Liver (tissue), 8 donors: ENCODE measurements at regions not wholly inside any gene's neighbourhood (a gene's known extent, or its start where the extent isn't known, plus 50 kb on each side); places are given as distances from the start of the nearest gene placed in this dataset.

Experiments
- DNase-seq: peaks from one replicate; pipeline ENCODE4 v3.0.0-alpha.2; 2017; ENCODE audit warnings: low spot score
- H3K27ac ChIP-seq, 2 donors: one replicate each; pipeline ENCODE4 v1.7.0; 2013; ENCODE audit warnings: inconsistent platforms in 2 of 2, low read length in 2 of 2, control low read depth in 1 of 2, low read depth in 1 of 2, mild to moderate bottlenecking in 1 of 2
- H3K27me3 ChIP-seq, 4 donors: one replicate each; pipeline versions ENCODE4 v1.6.1 to v1.7.0; 2013; ENCODE audit warnings: low read length in 3 of 4, inconsistent platforms in 1 of 4, mild to moderate bottlenecking in 1 of 4, moderate library complexity in 1 of 4; ENCODE audit not compliant: control insufficient read depth in 4 of 4, insufficient read depth in 4 of 4
- H3K36me3 ChIP-seq, 4 donors: one replicate each; pipeline versions ENCODE4 v1.6.1 to v1.7.0; 2013; ENCODE audit warnings: low read length in 3 of 4, mild to moderate bottlenecking in 3 of 4, low read depth in 1 of 4, moderate library complexity in 1 of 4; ENCODE audit not compliant: control insufficient read depth in 4 of 4, insufficient read depth in 3 of 4
- H3K4me1 ChIP-seq, 4 donors: one replicate each; pipeline versions ENCODE4 v1.6.1 to v1.7.0; 2013; ENCODE audit warnings: low read length in 3 of 4, mild to moderate bottlenecking in 3 of 4, moderate library complexity in 1 of 4; ENCODE audit not compliant: control insufficient read depth in 4 of 4, insufficient read depth in 4 of 4
- H3K4me3 ChIP-seq, 3 donors: one replicate each; pipeline versions ENCODE4 v1.6.1 to v1.7.0; 2013; ENCODE audit warnings: low read length in 3 of 3, control low read depth in 1 of 3, low read depth in 1 of 3, mild to moderate bottlenecking in 1 of 3
- H3K9ac ChIP-seq, 2 donors: one replicate each; pipeline ENCODE4 v1.7.0; 2013; ENCODE audit warnings: low read length in 2 of 2, mild to moderate bottlenecking in 2 of 2, moderate library complexity in 2 of 2, control low read depth in 1 of 2, low read depth in 1 of 2
- H3K9me3 ChIP-seq, 4 donors: one replicate each; pipeline versions ENCODE4 v1.6.1 to v1.7.0; 2013; ENCODE audit warnings: low read length in 3 of 4; ENCODE audit not compliant: control insufficient read depth in 4 of 4
- EGR1 ChIP-seq, 2 donors: IDR thresholded peaks; 2 replicates each; pipeline ENCODE4 v1.6.1; 2016 to 2018; ENCODE audit warnings: antibody characterized with exemption in 2 of 2, low read depth in 2 of 2
- FOXA1 ChIP-seq: IDR thresholded peaks from 2 replicates; pipeline ENCODE4 v1.6.1; 2016; ENCODE audit warnings: antibody characterized with exemption
- FOXA2 ChIP-seq: IDR thresholded peaks from 2 replicates; pipeline ENCODE4 v1.6.1; 2016; ENCODE audit warnings: antibody characterized with exemption
- GABPA ChIP-seq, 2 donors: IDR thresholded peaks in 1 of 2; conservative IDR thresholded peaks in 1 of 2; 2 replicates each; pipeline ENCODE4 v1.6.1; 2016; ENCODE audit warnings: antibody characterized with exemption in 2 of 2, mild to moderate bottlenecking in 1 of 2, moderate library complexity in 1 of 2
- HNF4A ChIP-seq, 2 donors: conservative IDR thresholded peaks; 2 replicates each; pipeline ENCODE4 v1.6.1; 2016; ENCODE audit warnings: antibody characterized with exemption in 2 of 2, mild to moderate bottlenecking in 2 of 2
- HNF4G ChIP-seq: IDR thresholded peaks from 2 replicates; pipeline ENCODE4 v1.6.1; 2016; ENCODE audit warnings: antibody characterized with exemption
- JUND ChIP-seq, 2 donors: IDR thresholded peaks; 2 replicates each; pipeline ENCODE4 v1.6.1; 2016; ENCODE audit warnings: antibody characterized with exemption in 2 of 2
- NR2F2 ChIP-seq: IDR thresholded peaks from 2 replicates; pipeline ENCODE4 v1.6.1; 2016; ENCODE audit warnings: antibody characterized with exemption
- RAD21 ChIP-seq, 2 donors: IDR thresholded peaks; 2 replicates each; pipeline ENCODE4 v1.6.1; 2016; ENCODE audit warnings: antibody characterized with exemption in 2 of 2, mild to moderate bottlenecking in 2 of 2
- RXRA ChIP-seq, 2 donors: IDR thresholded peaks; 2 replicates each; pipeline ENCODE4 v1.6.1; 2017 to 2018; ENCODE audit warnings: antibody characterized with exemption in 2 of 2, mild to moderate bottlenecking in 1 of 2
- SP1 ChIP-seq: IDR thresholded peaks from 2 replicates; pipeline ENCODE4 v1.6.1; 2018; ENCODE audit warnings: antibody characterized with exemption, mild to moderate bottlenecking
- TAF1 ChIP-seq: conservative IDR thresholded peaks from 2 replicates; pipeline ENCODE4 v1.6.1; 2016; ENCODE audit warnings: antibody characterized with exemption, mild to moderate bottlenecking
- YY1 ChIP-seq: IDR thresholded peaks from 2 replicates; pipeline ENCODE4 v1.6.1; 2016; ENCODE audit warnings: antibody characterized with exemption, mild to moderate bottlenecking
- WGBS: extraction: QIAGEN DNeasy Blood & Tissue Kit; methylation state at CpG from one replicate; pipeline ENCODE4 v1.1.7; 2013; 5-methylcytosine and 5-hydroxymethylcytosine counted together
- TF ChIP-seq, protein P1 (sequence below): IDR thresholded peaks from 2 replicates; pipeline ENCODE4 v1.6.1; 2016; ENCODE audit warnings: antibody characterized with exemption
- TF ChIP-seq, protein P2 (sequence below): IDR thresholded peaks from 2 replicates; pipeline ENCODE4 v1.6.1; 2016; ENCODE audit warnings: antibody characterized with exemption, mild to moderate bottlenecking
- TF ChIP-seq, protein P3 (sequence below): IDR thresholded peaks from 2 replicates; pipeline ENCODE4 v1.6.1; 2016; ENCODE audit warnings: antibody characterized with exemption
- TF ChIP-seq, protein P4 (sequence below): IDR thresholded peaks from 2 replicates; pipeline ENCODE4 v1.6.1; 2016; ENCODE audit warnings: antibody characterized with exemption
- TF ChIP-seq, protein P5 (sequence below): fragments of 150-350 bp; IDR thresholded peaks from 2 replicates; pipeline ENCODE4 v1.5.1; 2017; ENCODE audit warnings: improper control_type of control experiment, low read depth, low read length; ENCODE audit not compliant: missing input control
- donor health status: healthy.
- donor health status: healthy.
- donor health status: healthy.
- donor health status: healthy.
- donor health status: healthy.

DNA sequence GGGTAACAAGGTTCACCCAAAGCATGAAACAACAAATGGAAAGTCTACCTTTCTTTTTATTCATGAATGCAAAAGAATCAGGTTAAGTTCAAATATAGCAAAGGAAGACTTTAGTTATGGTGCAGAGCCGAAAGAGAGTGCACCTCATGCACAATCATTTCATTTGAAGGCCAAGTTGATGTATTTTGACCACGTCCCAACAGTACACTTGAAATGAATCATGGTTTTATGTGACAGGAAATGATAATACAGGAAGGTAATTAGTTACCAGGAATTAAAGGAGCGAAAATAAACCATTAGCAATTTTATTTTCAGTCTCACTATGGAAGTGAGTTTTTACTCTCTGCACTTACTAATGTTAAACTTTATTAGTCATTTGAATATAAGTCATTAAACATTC is 281.2 kb upstream of the DIAPH2 start:
- 50% methylated on average over 3 of the region's 3 CpGs for WGBS
- TF ChIP-seq HNF4A (conservative IDR thresholded peaks at IDR 0.05) (no peak), GABPA (IDR thresholded peaks at IDR 0.05 in 1 of 2, conservative IDR thresholded peaks at IDR 0.05 in 1 of 2) (no peak), FOXA1 (no peak), RAD21 (IDR thresholded peaks at IDR 0.05) (no peak), JUND (IDR thresholded peaks at IDR 0.05) (no peak), TAF1 (no peak), EGR1 (IDR thresholded peaks at IDR 0.05; ENCODE audit: low read depth in 2 of 2) (no peak)
- TF ChIP-seq, protein P1, sequence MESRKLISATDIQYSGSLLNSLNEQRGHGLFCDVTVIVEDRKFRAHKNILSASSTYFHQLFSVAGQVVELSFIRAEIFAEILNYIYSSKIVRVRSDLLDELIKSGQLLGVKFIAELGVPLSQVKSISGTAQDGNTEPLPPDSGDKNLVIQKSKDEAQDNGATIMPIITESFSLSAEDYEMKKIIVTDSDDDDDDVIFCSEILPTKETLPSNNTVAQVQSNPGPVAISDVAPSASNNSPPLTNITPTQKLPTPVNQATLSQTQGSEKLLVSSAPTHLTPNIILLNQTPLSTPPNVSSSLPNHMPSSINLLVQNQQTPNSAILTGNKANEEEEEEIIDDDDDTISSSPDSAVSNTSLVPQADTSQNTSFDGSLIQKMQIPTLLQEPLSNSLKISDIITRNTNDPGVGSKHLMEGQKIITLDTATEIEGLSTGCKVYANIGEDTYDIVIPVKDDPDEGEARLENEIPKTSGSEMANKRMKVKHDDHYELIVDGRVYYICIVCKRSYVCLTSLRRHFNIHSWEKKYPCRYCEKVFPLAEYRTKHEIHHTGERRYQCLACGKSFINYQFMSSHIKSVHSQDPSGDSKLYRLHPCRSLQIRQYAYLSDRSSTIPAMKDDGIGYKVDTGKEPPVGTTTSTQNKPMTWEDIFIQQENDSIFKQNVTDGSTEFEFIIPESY: no peak

DNA sequence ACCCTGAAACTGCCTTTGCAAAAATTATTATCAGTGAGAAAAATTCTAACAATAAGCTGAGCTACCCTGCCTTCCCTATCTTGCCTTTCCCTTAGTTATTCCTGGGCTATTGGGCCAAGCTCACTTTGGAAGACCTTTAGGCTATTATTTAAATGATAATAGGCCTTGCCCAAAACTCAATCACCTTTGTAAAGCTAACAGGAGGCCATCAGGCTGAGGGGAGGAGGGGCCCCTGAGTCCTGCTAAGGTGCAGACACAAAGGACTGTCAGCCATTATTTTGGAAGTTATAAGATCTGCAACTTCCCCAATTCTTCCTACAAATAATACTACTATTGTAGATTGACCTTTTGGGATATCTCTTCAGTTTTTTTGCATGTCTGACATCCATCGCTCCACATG is 278.8 kb upstream of the DIAPH2 start:
- 100% methylated on average over 1 of the region's 1 CpG for WGBS
- no peak overlapping the region for H3K4me3 ChIP-seq
- DNase-seq: no peak
- H3K27ac ChIP-seq: no peak overlapping the region
- no peaks in the 10 kb centered on the region for H3K9me3 ChIP-seq
- H3K4me1 ChIP-seq: peaks cover 0 to 13% (median 10%) of the 10 kb centered on the region in 4 donors
- TF ChIP-seq YY1 (no peak), RAD21 (IDR thresholded peaks at IDR 0.05) (no peak), JUND (IDR thresholded peaks at IDR 0.05) (no peak), GABPA (IDR thresholded peaks at IDR 0.05 in 1 of 2, conservative IDR thresholded peaks at IDR 0.05 in 1 of 2) (no peak), SP1 (no peak), NR2F2 (no peak), FOXA2 (no peak), FOXA1 (no peak), RXRA (IDR thresholded peaks at IDR 0.05) (no peak), HNF4A (conservative IDR thresholded peaks at IDR 0.05) (no peak), HNF4G (no peak)
- TF ChIP-seq, protein P2, sequence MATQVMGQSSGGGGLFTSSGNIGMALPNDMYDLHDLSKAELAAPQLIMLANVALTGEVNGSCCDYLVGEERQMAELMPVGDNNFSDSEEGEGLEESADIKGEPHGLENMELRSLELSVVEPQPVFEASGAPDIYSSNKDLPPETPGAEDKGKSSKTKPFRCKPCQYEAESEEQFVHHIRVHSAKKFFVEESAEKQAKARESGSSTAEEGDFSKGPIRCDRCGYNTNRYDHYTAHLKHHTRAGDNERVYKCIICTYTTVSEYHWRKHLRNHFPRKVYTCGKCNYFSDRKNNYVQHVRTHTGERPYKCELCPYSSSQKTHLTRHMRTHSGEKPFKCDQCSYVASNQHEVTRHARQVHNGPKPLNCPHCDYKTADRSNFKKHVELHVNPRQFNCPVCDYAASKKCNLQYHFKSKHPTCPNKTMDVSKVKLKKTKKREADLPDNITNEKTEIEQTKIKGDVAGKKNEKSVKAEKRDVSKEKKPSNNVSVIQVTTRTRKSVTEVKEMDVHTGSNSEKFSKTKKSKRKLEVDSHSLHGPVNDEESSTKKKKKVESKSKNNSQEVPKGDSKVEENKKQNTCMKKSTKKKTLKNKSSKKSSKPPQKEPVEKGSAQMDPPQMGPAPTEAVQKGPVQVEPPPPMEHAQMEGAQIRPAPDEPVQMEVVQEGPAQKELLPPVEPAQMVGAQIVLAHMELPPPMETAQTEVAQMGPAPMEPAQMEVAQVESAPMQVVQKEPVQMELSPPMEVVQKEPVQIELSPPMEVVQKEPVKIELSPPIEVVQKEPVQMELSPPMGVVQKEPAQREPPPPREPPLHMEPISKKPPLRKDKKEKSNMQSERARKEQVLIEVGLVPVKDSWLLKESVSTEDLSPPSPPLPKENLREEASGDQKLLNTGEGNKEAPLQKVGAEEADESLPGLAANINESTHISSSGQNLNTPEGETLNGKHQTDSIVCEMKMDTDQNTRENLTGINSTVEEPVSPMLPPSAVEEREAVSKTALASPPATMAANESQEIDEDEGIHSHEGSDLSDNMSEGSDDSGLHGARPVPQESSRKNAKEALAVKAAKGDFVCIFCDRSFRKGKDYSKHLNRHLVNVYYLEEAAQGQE: no peak
- TF ChIP-seq, protein P1: no peak
- TF ChIP-seq, protein P3, sequence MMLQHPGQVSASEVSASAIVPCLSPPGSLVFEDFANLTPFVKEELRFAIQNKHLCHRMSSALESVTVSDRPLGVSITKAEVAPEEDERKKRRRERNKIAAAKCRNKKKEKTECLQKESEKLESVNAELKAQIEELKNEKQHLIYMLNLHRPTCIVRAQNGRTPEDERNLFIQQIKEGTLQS: no peak
- TF ChIP-seq, protein P4, sequence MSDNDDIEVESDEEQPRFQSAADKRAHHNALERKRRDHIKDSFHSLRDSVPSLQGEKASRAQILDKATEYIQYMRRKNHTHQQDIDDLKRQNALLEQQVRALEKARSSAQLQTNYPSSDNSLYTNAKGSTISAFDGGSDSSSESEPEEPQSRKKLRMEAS: no peak
- TF ChIP-seq, protein P5, sequence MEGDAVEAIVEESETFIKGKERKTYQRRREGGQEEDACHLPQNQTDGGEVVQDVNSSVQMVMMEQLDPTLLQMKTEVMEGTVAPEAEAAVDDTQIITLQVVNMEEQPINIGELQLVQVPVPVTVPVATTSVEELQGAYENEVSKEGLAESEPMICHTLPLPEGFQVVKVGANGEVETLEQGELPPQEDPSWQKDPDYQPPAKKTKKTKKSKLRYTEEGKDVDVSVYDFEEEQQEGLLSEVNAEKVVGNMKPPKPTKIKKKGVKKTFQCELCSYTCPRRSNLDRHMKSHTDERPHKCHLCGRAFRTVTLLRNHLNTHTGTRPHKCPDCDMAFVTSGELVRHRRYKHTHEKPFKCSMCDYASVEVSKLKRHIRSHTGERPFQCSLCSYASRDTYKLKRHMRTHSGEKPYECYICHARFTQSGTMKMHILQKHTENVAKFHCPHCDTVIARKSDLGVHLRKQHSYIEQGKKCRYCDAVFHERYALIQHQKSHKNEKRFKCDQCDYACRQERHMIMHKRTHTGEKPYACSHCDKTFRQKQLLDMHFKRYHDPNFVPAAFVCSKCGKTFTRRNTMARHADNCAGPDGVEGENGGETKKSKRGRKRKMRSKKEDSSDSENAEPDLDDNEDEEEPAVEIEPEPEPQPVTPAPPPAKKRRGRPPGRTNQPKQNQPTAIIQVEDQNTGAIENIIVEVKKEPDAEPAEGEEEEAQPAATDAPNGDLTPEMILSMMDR: no peak
- no peak overlapping the region for H3K9ac ChIP-seq
- no peaks in the 10 kb centered on the region for H3K36me3 ChIP-seq
- H3K27me3 ChIP-seq: no peaks in the 10 kb centered on the region

More for the DNA sequence above, 281.2 kb upstream of the DIAPH2 start:
- Histone ChIP-seq H3K27ac (no peak overlapping the region), H3K9me3 (no peaks in the 10 kb centered on the region), H3K27me3 (no peaks in the 10 kb centered on the region), H3K4me1 (peaks cover 0 to 10% (median 8%) of the 10 kb centered on the region in 4 donors), H3K36me3 (no peaks in the 10 kb centered on the region), H3K4me3 (no peak overlapping the region), H3K9ac (no peak overlapping the region)
- no peak for DNase-seq
